Breast epithelium (tissue), 3 donors: ENCODE measurements at regions not wholly inside any gene's neighbourhood (a gene's known extent, or its start where the extent isn't known, plus 50 kb on each side); places are given as distances from the start of the nearest gene placed in this dataset.

ENCODE experiments used
- POLR2A ChIP-seq: fragments of 450-650 bp; IDR thresholded peaks from one replicate; pipeline ENCODE4 v1.6.1; 2016; ENCODE audit warnings: antibody characterized with exemption, mild to moderate bottlenecking, moderate library complexity
- POLR2AphosphoS5 ChIP-seq, 3 donors: sonication (generic); formaldehyde crosslinking; IDR thresholded peaks; one replicate each; pipeline ENCODE4 v1.6.1; 2017; ENCODE audit warnings: antibody characterized with exemption in 3 of 3

- TF ChIP-seq POLR2A, result no peak
- no peak for TF ChIP-seq POLR2AphosphoS5 (IDR thresholded peaks at IDR 0.05)
Observed at GRCh38 chr13:97873398-97873797, 80.1 kb upstream of the IPO5 start.
